SK-N-SH treated with all-trans-retinoic acid at 6 μM for 48 hours (cell line): ENCODE measurements at regions not wholly inside any gene's neighbourhood (a gene's known extent, or its start where the extent isn't known, plus 50 kb on each side); places are given as distances from the start of the nearest gene placed in this dataset.

Experiments used
- CREB5 ChIP-seq: fragments of 250-450 bp; sonication (Bioruptor Pico); IDR thresholded peaks from 2 replicates; pipeline ENCODE4 v1.5.1; 2020; ENCODE audit warnings: low read depth, mild to moderate bottlenecking, moderate library complexity
- CSRNP3 ChIP-seq: fragments of 250-450 bp; sonication (Bioruptor Pico); IDR thresholded peaks from 2 replicates; pipeline ENCODE4 v1.5.1; 2021; ENCODE audit warnings: mild to moderate bottlenecking, moderate library complexity
- POU6F1 ChIP-seq: fragments of 250-450 bp; sonication (Bioruptor Pico); IDR thresholded peaks from 2 replicates; pipeline ENCODE4 v1.8.0; 2021; ENCODE audit warnings: low read depth, mild to moderate bottlenecking, moderate library complexity, borderline replicate concordance
- RARB ChIP-seq: fragments of 250-450 bp; sonication (Bioruptor Pico); IDR thresholded peaks from 2 replicates; pipeline ENCODE4 v1.8.0; 2021; ENCODE audit warnings: mild to moderate bottlenecking, moderate library complexity
- TSHZ2 ChIP-seq: fragments of 250-450 bp; sonication (Bioruptor Pico); IDR thresholded peaks from 2 replicates; pipeline ENCODE4 v1.5.0; 2020; ENCODE audit warnings: mild to moderate bottlenecking, moderate library complexity
- ZC3H10 ChIP-seq: fragments of 250-450 bp; sonication (Bioruptor Pico); IDR thresholded peaks from 2 replicates; pipeline ENCODE4 v1.5.1; 2021; ENCODE audit warnings: mild to moderate bottlenecking, moderate library complexity
- ZFP30 ChIP-seq: fragments of 450-650 bp; formaldehyde crosslinking; IDR thresholded peaks from 2 replicates; pipeline ENCODE4 v1.5.0; 2022; ENCODE audit warnings: mild to moderate bottlenecking, moderate library complexity

- TF ChIP-seq ZC3H10 (CRISPR knock-in tag) (no peak), CREB5 (CRISPR knock-in tag) (no peak), ZFP30 (no peak), TSHZ2 (CRISPR knock-in tag) (no peak), CSRNP3 (no peak), POU6F1 (CRISPR knock-in tag) (no peak), RARB (CRISPR knock-in tag) (no peak)
These were observed 467.0 kb upstream of the C16orf82 start for GRCh38 chr16:26599785-26600104.
